Caco-2 (cell line): ENCODE measurements at regions not wholly inside any gene's neighbourhood (a gene's known extent, or its start where the extent isn't known, plus 50 kb on each side); places are given as distances from the start of the nearest gene placed in this dataset.

Experiments
- BruUV-seq: library from RNA; stranded (reverse); fragments of 400-500 nt; replicated peaks from 2 replicates; lab custom pipeline; 2021; lab: Mats Ljungman, UMichigan
- CTCF ChIA-PET: fragments of 300-600 bp; sonication (Branson Sonifier 250); formaldehyde crosslinking; loops from one replicate; lab custom pipeline; 2022; ENCODE audit warnings: antibody characterized with exemption; lab: Charles Lee
- POLR2A ChIA-PET: fragments of 300-600 bp; sonication (Branson Sonifier 250); formaldehyde crosslinking; loops from one replicate; lab custom pipeline; 2022; ENCODE audit warnings: antibody characterized with exemption; lab: Charles Lee
- DNase-seq, 2 experiments: peaks; one replicate each; pipeline versions ENCODE4 v3.0.0 to v3.0.0-alpha.2; 2020 to 2022
- H3K27me3 ChIP-seq: replicated peaks from 2 replicates; pipeline ENCODE4 v1.6.0; 2011; ENCODE audit warnings: low read length; ENCODE audit not compliant: control insufficient read depth, insufficient read depth
- H3K36me3 ChIP-seq: 2 replicates; pipeline ENCODE4 v1.5.1; 2011; ENCODE audit warnings: low read length; ENCODE audit not compliant: control insufficient read depth, insufficient read depth
- H3K4me1 ChIP-seq: fragments of 250-450 bp; sonication (Bioruptor Pico); 2 replicates; pipeline ENCODE4 v1.5.1; 2020; ENCODE audit warnings: mild to moderate bottlenecking
- H3K4me3 ChIP-seq: 2 replicates; pipeline ENCODE4 v1.5.1; 2011; ENCODE audit warnings: low read depth, mild to moderate bottlenecking, control low read depth, low read length
- H3K9me3 ChIP-seq: fragments of 250-450 bp; sonication (Bioruptor Pico); 2 replicates; pipeline ENCODE4 v1.5.1; 2020; ENCODE audit warnings: mild to moderate bottlenecking, moderate library complexity
- H3K27ac Mint-ChIP-seq: one replicate; pipeline ENCODE4 v1.8.0; 2022; ENCODE audit warnings: mixed read lengths; ENCODE audit not compliant: unreplicated experiment
- H3K27me3 Mint-ChIP-seq: one replicate; pipeline ENCODE4 v1.8.0; 2022; ENCODE audit warnings: mixed read lengths; ENCODE audit not compliant: insufficient read depth, unreplicated experiment
- H3K36me3 Mint-ChIP-seq: one replicate; pipeline ENCODE4 v1.8.0; 2022; ENCODE audit warnings: mild to moderate bottlenecking, mixed read lengths; ENCODE audit not compliant: insufficient read depth, unreplicated experiment
- H3K4me1 Mint-ChIP-seq: one replicate; pipeline ENCODE4 v1.8.0; 2022; ENCODE audit warnings: low read depth, mixed read lengths; ENCODE audit not compliant: unreplicated experiment
- H3K4me3 Mint-ChIP-seq: one replicate; pipeline ENCODE4 v1.8.0; 2022; ENCODE audit warnings: mild to moderate bottlenecking, moderate library complexity, mixed read lengths; ENCODE audit not compliant: unreplicated experiment
- H3K9me3 Mint-ChIP-seq: one replicate; pipeline ENCODE4 v1.8.0; 2022; ENCODE audit warnings: mixed read lengths; ENCODE audit not compliant: unreplicated experiment
- CTCF ChIP-seq, 2 experiments: fragments of 200-600 bp in 1 of 2; IDR thresholded peaks; 1 replicate in 1 of 2; 2 replicates in 1 of 2; pipeline versions ENCODE4 v1.5.1 to v1.8.0; 2011 to 2022; ENCODE audit warnings: antibody characterized with exemption in 1 of 2, control low read depth in 1 of 2, inconsistent platforms in 1 of 2, low read depth in 1 of 2, low read length in 1 of 2, mild to moderate bottlenecking in 1 of 2, moderate library complexity in 1 of 2; ENCODE audit not compliant: insufficient read depth in 1 of 2, severe bottlenecking in 1 of 2, unreplicated experiment in 1 of 2
- intact Hi-C: fragments of 100-400 bp; cut with micrococcal nuclease; formaldehyde crosslinking; loops from one replicate; pipeline ENCODE4 v1.10.0; 2022; ENCODE audit not compliant: unreplicated experiment

DNA sequence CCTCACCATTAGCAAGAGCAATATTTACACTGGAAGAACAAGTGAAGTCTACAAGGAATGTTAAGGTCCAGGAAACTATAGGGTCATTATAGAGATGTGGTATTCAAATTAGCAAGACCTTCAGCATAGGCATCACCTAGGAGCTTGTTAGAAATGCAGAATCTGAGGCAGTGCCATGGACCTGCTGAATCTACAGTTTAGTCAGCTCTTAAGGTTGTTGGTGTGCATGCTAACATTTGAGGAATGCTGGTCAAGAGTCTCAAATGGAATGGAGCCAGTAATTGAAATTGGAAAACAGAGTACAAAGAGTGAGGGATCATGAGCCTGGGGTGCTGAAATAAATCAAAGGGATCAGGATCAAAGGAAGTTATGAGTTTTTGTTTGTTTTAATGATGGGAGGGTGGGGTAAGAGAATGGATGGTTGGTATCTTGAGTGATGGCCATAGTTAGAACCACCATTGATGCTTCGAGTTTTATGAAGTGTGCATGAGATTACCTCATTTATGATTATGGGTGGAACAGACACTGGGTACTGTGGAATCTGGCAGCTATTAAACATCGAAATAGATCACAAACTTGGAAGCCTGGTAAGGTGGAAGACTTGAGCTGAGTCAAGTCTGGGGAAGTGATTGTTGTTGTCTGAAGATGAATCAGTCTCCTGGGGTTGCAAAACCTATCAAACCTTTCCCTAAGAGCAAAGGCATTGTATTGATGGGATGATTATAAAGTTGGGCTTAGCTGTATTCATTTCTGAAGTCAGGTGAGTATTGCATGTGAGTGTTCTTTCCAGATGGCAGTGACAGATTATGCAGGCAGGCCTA is 323.3 kb upstream of the E2F7 start:
- Histone ChIP-seq H3K27me3 (no peaks in the 10 kb centered on the region), H3K4me3 (no peak overlapping the region), H3K36me3 (no peaks in the 10 kb centered on the region), H3K9me3 (no peaks in the 10 kb centered on the region), H3K4me1 (no peaks in the 10 kb centered on the region)
- POLR2A ChIA-PET: no interaction called here
- no peaks in the 10 kb centered on the region for H3K9me3 Mint-ChIP-seq
- H3K4me3 Mint-ChIP-seq: no peak overlapping the region
- intact Hi-C loops: no loop called here
- no peak for TF ChIP-seq CTCF (IDR thresholded peaks at IDR 0.05; ENCODE audit: insufficient read depth in 1 of 2, low read depth in 1 of 2, low read length in 1 of 2, severe bottlenecking in 1 of 2, unreplicated experiment in 1 of 2)
- DNase-seq: no peak
- H3K27me3 Mint-ChIP-seq: peaks cover 10% of the 10 kb centered on the region
- BruUV-seq: no TSS peak
- CTCF ChIA-PET: no interaction called here
- H3K4me1 Mint-ChIP-seq: no peaks in the 10 kb centered on the region
- no peaks in the 10 kb centered on the region for H3K36me3 Mint-ChIP-seq
- H3K27ac Mint-ChIP-seq: no peak overlapping the region

DNA sequence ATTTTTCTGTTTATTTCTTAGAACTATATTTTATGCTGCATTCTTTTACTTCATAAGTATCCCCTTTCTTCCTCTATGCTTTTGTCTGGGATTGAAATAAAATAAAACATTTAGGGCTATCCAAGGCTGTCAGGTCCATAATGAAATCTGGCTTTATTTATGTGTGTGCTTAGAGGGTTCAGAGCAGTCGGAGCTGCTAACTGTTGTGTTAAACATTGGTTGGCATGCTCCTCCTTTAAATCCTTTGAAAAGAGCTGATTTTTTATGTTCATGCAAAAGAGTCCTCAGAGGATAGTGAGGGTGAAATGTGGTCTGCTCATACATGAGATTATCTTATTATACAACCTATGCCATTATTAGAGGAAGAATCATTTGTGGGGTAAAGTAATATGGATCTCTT is 322.3 kb upstream of the E2F7 start:
- BruUV-seq: no TSS peak
- CTCF ChIA-PET: no interaction called here
- H3K36me3 Mint-ChIP-seq: no peaks in the 10 kb centered on the region

GRCh38 chr12:77387214-77387613 is 321.8 kb upstream of the E2F7 start:
- Histone ChIP-seq H3K4me1 (no peaks in the 10 kb centered on the region), H3K4me3 (no peak overlapping the region), H3K36me3 (no peaks in the 10 kb centered on the region), H3K9me3 (no peaks in the 10 kb centered on the region), H3K27me3 (no peaks in the 10 kb centered on the region)
- intact Hi-C loops: no loop called here
- Mint-ChIP-seq H3K4me1 (no peaks in the 10 kb centered on the region), H3K27ac (no peak overlapping the region), H3K4me3 (no peak overlapping the region), H3K36me3 (no peaks in the 10 kb centered on the region), H3K9me3 (no peaks in the 10 kb centered on the region), H3K27me3 (peaks cover 7% of the 10 kb centered on the region)
- no peak for DNase-seq
- no TSS peak for BruUV-seq
- POLR2A ChIA-PET: no interaction called here
- no peak for TF ChIP-seq CTCF (IDR thresholded peaks at IDR 0.05; ENCODE audit: insufficient read depth in 1 of 2, low read depth in 1 of 2, low read length in 1 of 2, severe bottlenecking in 1 of 2, unreplicated experiment in 1 of 2)
- CTCF ChIA-PET: no interaction called here

More for the DNA sequence above, 322.3 kb upstream of the E2F7 start:
- Histone ChIP-seq H3K27me3 (no peaks in the 10 kb centered on the region), H3K36me3 (no peaks in the 10 kb centered on the region), H3K4me1 (no peaks in the 10 kb centered on the region), H3K4me3 (no peak overlapping the region), H3K9me3 (no peaks in the 10 kb centered on the region)
- TF ChIP-seq CTCF (IDR thresholded peaks at IDR 0.05; ENCODE audit: insufficient read depth in 1 of 2, low read depth in 1 of 2, low read length in 1 of 2, severe bottlenecking in 1 of 2, unreplicated experiment in 1 of 2): no peak
- H3K27ac Mint-ChIP-seq: no peak overlapping the region
- H3K4me3 Mint-ChIP-seq: no peak overlapping the region
- DNase-seq: no peak
- POLR2A ChIA-PET: no interaction called here
- no peaks in the 10 kb centered on the region for H3K9me3 Mint-ChIP-seq
- H3K4me1 Mint-ChIP-seq: no peaks in the 10 kb centered on the region
- peaks cover 7% of the 10 kb centered on the region for H3K27me3 Mint-ChIP-seq
- intact Hi-C loops: no loop called here
